Esophagus squamous epithelium (tissue), 5 donors: ENCODE measurements at regions not wholly inside any gene's neighbourhood (a gene's known extent, or its start where the extent isn't known, plus 50 kb on each side); places are given as distances from the start of the nearest gene placed in this dataset.

ENCODE experiments used
- DNase-seq: peaks from one replicate; lab custom pipeline; 2025; lab: John Stamatoyannopoulos, UW
- H3K27ac ChIP-seq, 4 donors: fragments of 200-600 bp; sonication (generic); one replicate each; pipeline ENCODE4 v1.5.1; 2016 to 2019; ENCODE audit warnings: mild to moderate bottlenecking in 1 of 4
- H3K27me3 ChIP-seq, 4 donors: fragments of 200-600 bp; sonication (generic); 1 replicate in 3 of 4; 2 replicates in 1 of 4; pipeline versions ENCODE4 v1.5.1 to v1.6.0; 2017 to 2021; ENCODE audit warnings: antibody characterized with exemption in 1 of 4
- H3K36me3 ChIP-seq, 3 donors: fragments of 200-600 bp; sonication (generic); one replicate each; pipeline ENCODE4 v1.5.1; 2016 to 2019
- H3K4me1 ChIP-seq, 3 donors: fragments of 200-600 bp; sonication (generic); one replicate each; pipeline ENCODE4 v1.5.1; 2017 to 2019
- H3K4me3 ChIP-seq, 4 donors: fragments of 200-600 bp; sonication (generic); 1 replicate in 3 of 4; 2 replicates in 1 of 4; pipeline ENCODE4 v1.5.1; 2016 to 2019; ENCODE audit warnings: mild to moderate bottlenecking in 2 of 4, moderate library complexity in 1 of 4
- H3K9me3 ChIP-seq, 3 donors: fragments of 200-600 bp; sonication (generic); one replicate each; pipeline ENCODE4 v1.5.1; 2016 to 2019
- CTCF ChIP-seq, 6 experiments: fragments of 450-650 bp in 4 of 6; fragments of 200-600 bp in 2 of 6; sonication (generic) in 2 of 6; IDR thresholded peaks; one replicate each; pipeline ENCODE4 v1.5.1; 2016 to 2019; ENCODE audit warnings: antibody characterized with exemption in 6 of 6, mild to moderate bottlenecking in 4 of 6, moderate library complexity in 4 of 6
- POLR2A ChIP-seq, 4 donors: fragments of 450-650 bp; IDR thresholded peaks; one replicate each; pipeline ENCODE4 v1.6.1; 2017; ENCODE audit warnings: antibody characterized with exemption in 4 of 4, mild to moderate bottlenecking in 4 of 4, moderate library complexity in 3 of 4
- WGBS, 2 donors: methylation state at CpG; one replicate each; pipeline ENCODE4 v1.1.5; 2018; 5-methylcytosine and 5-hydroxymethylcytosine counted together
- intact Hi-C: fragments of 100-400 bp; cut with DNase I; formaldehyde crosslinking; loops from one replicate; pipeline ENCODE4 v1.15.0; 2022
- donor health status: DM: yes; HTN: yes; CAD: no.

- intact Hi-C loops: no loop called here
- TF ChIP-seq POLR2A (IDR thresholded peaks at IDR 0.05) (no peak), CTCF (IDR thresholded peaks at IDR 0.05) (no peak)
- Histone ChIP-seq H3K9me3 (no peaks in the 10 kb centered on the region), H3K4me3 (no peak overlapping the region), H3K4me1 (no peaks in the 10 kb centered on the region), H3K27me3 (peaks cover 0 to 11% (median 0%) of the 10 kb centered on the region in 4 donors), H3K27ac (no peak overlapping the region), H3K36me3 (no peaks in the 10 kb centered on the region)
- no peak for DNase-seq
- WGBS, 2 donors: 44 to 57% methylated on average over 2 of the region's 2 CpGs
Observed at GRCh38 chr20:22866812-22867341, 168.2 kb upstream of the SSTR4 start.

GRCh38 chr20:22878166-22878565 lies 156.9 kb upstream of the SSTR4 start:
- Histone ChIP-seq H3K9me3 (no peaks in the 10 kb centered on the region), H3K4me3 (no peak overlapping the region), H3K27me3 (peaks cover 0 to 4% (median 0%) of the 10 kb centered on the region in 4 donors), H3K36me3 (no peaks in the 10 kb centered on the region), H3K27ac (no peak overlapping the region), H3K4me1 (no peaks in the 10 kb centered on the region)
- 87 to 88% methylated on average over 4 of the region's 4 CpGs for WGBS, 2 donors
- intact Hi-C loops: no loop called here
- no peak for DNase-seq
- TF ChIP-seq POLR2A (IDR thresholded peaks at IDR 0.05) (no peak), CTCF (IDR thresholded peaks at IDR 0.05) (no peak)

- H3K4me3 ChIP-seq: no peak overlapping the region
- intact Hi-C loops: no loop called here
- 62 to 77% methylated on average over 2 of the region's 2 CpGs for WGBS, 2 donors
- DNase-seq: no peak
- H3K27ac ChIP-seq: no peak overlapping the region
- H3K27me3 ChIP-seq: peaks cover 0 to 2% (median 0%) of the 10 kb centered on the region in 4 donors
- H3K36me3 ChIP-seq: no peaks in the 10 kb centered on the region
- H3K4me1 ChIP-seq: no peaks in the 10 kb centered on the region
- H3K9me3 ChIP-seq: no peaks in the 10 kb centered on the region
- no peak for TF ChIP-seq CTCF (IDR thresholded peaks at IDR 0.05)
- TF ChIP-seq POLR2A (IDR thresholded peaks at IDR 0.05): no peak
Observed at GRCh38 chr20:22880277-22880676, 154.8 kb upstream of the SSTR4 start.

DNA sequence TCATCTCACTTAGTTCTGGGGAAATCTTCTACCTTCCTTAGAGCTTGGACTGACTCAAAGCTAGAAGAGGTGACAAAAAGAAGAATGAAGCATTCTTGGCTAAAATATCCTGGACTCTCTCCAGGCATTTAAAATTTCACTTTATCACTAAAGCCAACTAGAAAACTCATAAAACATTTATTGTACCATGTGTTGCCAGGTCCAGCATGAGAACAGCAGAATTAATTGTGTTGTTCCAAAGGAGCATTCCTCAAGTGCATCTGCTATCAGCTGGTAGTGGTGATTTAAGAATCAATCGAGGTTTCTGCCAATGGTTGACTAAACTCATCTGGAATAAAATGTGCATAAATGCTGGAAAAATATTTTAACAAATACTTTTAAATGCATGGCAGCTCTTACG lies 147.3 kb upstream of the SSTR4 start:
- 48 to 58% methylated on average over 2 of the region's 2 CpGs for WGBS, 2 donors
- H3K9me3 ChIP-seq: no peaks in the 10 kb centered on the region
- intact Hi-C loops: no loop called here
- DNase-seq: no peak
- H3K27ac ChIP-seq: no peak overlapping the region
- no peaks in the 10 kb centered on the region for H3K4me1 ChIP-seq
- no peak for TF ChIP-seq POLR2A (IDR thresholded peaks at IDR 0.05)
- TF ChIP-seq CTCF (IDR thresholded peaks at IDR 0.05): no peak
- H3K36me3 ChIP-seq: no peaks in the 10 kb centered on the region
- H3K4me3 ChIP-seq: no peak overlapping the region
- H3K27me3 ChIP-seq: peaks cover 0 to 4% (median 0%) of the 10 kb centered on the region in 4 donors

DNA sequence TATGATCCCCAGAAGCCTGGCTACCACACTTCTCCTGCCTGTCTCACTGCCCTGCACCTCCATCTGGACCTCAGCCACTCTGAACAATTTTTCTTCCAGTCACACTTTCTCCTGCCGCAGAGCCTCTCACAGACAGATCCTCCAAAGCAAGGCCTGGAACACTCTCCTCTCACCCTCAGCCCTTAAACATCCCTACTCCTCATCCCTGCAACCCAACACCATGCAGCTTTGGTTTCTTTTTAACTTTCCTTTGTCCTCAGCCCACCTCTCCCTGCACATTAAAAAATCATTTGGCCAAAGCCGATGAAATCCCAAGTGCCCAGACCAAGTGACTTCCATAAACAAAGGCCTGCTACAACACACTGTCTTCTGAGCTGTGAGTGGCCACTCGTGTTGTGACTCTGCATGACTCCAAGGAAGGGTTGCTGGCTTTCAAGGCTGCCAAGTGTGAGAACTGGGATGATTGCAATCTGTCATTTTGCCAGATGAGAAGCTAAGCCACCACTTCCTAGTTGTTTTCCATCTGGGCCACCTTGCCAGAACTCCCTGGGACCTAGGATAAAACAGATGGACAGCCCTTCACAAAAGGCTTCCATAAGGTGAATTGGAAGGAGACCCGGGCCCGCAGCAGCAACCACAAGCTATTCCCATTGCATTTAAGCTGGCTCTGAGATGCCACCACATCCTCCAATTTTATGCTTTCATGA lies 144.4 kb upstream of the SSTR4 start:
- Histone ChIP-seq H3K4me3 (no peak overlapping the region), H3K9me3 (no peaks in the 10 kb centered on the region), H3K27ac (no peak overlapping the region), H3K36me3 (no peaks in the 10 kb centered on the region), H3K4me1 (no peaks in the 10 kb centered on the region), H3K27me3 (peaks cover 0 to 4% (median 0%) of the 10 kb centered on the region in 4 donors)
- TF ChIP-seq POLR2A (IDR thresholded peaks at IDR 0.05) (no peak), CTCF (IDR thresholded peaks at IDR 0.05) (no peak)
- intact Hi-C loops: loop anchor here (10.0 kb wide), 1 partner anchor 54 kb away; no protein-coding TSS in a partner anchor
- whole genome bisulfite sequencing, 2 donors: 75 to 78% methylated on average over 4 to 5 of the region's 5 CpGs
- no peak for DNase-seq
